Gastroesophageal sphincter (tissue), 3 donors: ENCODE measurements at regions not wholly inside any gene's neighbourhood (a gene's known extent, or its start where the extent isn't known, plus 50 kb on each side); places are given as distances from the start of the nearest gene placed in this dataset.

Source experiments
- CTCF ChIP-seq, 4 experiments: fragments of 200-600 bp in 2 of 4; fragments of 450-650 bp in 2 of 4; sonication (generic) in 1 of 4; IDR thresholded peaks; one replicate each; pipeline ENCODE4 v1.5.1; 2017 to 2019; ENCODE audit warnings: antibody characterized with exemption in 4 of 4, mild to moderate bottlenecking in 2 of 4, moderate library complexity in 2 of 4
- EP300 ChIP-seq: sonication (generic); formaldehyde crosslinking; IDR thresholded peaks from one replicate; pipeline ENCODE4 v1.6.1; 2017; ENCODE audit warnings: antibody characterized with exemption, mild to moderate bottlenecking
- POLR2A ChIP-seq, 2 donors: fragments of 450-650 bp; IDR thresholded peaks; one replicate each; pipeline ENCODE4 v1.6.1; 2017; ENCODE audit warnings: antibody characterized with exemption in 2 of 2, mild to moderate bottlenecking in 2 of 2, moderate library complexity in 1 of 2

GRCh38 chr18:78659748-78660147, 319.9 kb upstream of the SALL3 start:
- TF ChIP-seq CTCF (IDR thresholded peaks at IDR 0.05) (peak in 1 of 4 experiments; percentile 45), POLR2A (IDR thresholded peaks at IDR 0.05) (no peak), EP300 (no peak)
